D721Med (cell line): ENCODE measurements at regions not wholly inside any gene's neighbourhood (a gene's known extent, or its start where the extent isn't known, plus 50 kb on each side); places are given as distances from the start of the nearest gene placed in this dataset.

Experiments used
- DNase-seq: peaks from one replicate; pipeline ENCODE4 v3.0.0; 2011; ENCODE audit warnings: low spot score; ENCODE audit not compliant: insufficient read length
- FAIRE-seq: peaks from 2 replicates; lab custom pipeline; 2011; peaks lifted over from hg19 to GRCh38; lab: Jason Lieb, UNC
- TF ChIP-seq, protein P1 (sequence below): IDR thresholded peaks from 2 replicates; pipeline ENCODE4 v1.5.1; 2012; ENCODE audit warnings: mild to moderate bottlenecking, control low read depth; ENCODE audit not compliant: insufficient read depth; ENCODE audit errors: missing control alignments

DNA sequence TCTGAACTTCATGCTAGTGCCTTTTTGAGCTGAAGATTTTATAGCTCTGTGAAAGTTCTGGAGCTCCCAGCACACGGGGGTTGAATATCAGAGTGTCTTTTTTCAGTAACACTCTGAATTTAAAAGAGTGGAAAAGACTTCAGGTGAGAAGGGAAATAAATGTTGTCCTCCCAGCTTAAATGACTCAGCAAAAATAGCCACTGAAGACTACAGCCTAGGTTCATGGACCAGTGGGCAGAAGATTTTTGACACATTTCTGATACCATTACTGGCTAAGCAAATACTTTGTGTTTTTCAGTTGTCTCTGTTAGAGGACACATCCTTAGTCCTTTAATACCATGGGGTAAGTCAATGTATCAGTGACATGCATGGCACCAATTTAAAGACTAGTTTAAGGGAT is 338.5 kb upstream of the SPTLC3 start:
- TF ChIP-seq, protein P1, sequence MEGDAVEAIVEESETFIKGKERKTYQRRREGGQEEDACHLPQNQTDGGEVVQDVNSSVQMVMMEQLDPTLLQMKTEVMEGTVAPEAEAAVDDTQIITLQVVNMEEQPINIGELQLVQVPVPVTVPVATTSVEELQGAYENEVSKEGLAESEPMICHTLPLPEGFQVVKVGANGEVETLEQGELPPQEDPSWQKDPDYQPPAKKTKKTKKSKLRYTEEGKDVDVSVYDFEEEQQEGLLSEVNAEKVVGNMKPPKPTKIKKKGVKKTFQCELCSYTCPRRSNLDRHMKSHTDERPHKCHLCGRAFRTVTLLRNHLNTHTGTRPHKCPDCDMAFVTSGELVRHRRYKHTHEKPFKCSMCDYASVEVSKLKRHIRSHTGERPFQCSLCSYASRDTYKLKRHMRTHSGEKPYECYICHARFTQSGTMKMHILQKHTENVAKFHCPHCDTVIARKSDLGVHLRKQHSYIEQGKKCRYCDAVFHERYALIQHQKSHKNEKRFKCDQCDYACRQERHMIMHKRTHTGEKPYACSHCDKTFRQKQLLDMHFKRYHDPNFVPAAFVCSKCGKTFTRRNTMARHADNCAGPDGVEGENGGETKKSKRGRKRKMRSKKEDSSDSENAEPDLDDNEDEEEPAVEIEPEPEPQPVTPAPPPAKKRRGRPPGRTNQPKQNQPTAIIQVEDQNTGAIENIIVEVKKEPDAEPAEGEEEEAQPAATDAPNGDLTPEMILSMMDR, result no peak
- DNase-seq (no peak), FAIRE-seq (no peak)

DNA sequence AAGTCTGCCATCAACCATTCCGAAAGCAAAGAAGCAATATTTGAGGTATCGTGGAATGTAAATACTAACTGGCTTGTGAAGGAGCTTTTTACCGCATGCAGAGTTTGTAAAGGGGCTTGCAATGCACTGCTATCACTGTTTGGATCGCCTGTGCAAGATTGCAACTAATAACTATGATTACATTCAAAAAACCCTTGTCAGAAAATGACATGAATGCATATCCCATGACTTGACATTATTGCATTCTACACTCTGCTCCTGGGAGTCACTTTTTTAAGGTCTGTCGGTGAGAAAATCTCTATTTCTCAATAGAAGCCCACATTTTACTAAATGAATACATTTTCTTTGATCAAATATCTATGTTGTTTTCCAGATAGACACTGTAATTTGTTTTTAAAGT is 335.4 kb upstream of the SPTLC3 start:
- TF ChIP-seq, protein P1, result no peak
- DNase-seq (no peak), FAIRE-seq (no peak)

DNA sequence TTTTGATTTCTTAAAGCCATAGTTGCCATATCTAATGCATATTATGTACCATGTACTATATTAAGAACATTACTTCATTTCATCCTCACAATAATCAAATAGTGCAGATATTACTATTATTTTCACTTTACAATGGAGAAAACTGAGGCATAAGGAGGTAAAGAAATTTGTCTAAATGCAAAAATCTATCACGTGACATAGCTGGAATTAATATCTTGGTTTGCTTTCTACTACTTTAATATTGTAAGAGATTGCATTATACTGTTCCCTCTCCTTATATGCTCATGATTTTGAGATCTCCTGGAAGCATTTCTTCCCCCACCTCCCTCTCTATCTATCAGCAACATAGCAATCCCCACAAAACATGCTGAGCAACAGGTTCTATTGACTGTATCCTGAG is 330.8 kb upstream of the SPTLC3 start:
- no peak for FAIRE-seq
- TF ChIP-seq, protein P1, result no peak

DNA sequence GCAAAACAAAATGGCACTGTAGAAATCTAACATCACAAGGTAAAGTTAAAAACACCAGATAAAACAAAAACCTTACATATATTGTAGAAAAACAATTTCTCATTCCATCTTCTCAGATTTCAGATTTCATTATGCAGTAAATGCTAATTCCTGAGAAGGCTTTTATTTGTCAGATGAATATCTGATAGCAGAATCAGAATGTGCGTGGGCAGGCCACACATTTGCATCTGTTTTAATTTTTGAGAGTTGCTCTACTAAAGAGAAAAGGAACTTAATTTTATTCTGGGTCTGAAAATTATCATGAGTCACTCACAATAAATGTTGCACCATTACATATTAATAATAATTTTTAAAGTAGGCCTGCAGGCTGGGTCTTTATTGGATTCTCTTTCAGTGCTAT is 329.3 kb upstream of the SPTLC3 start:
- TF ChIP-seq, protein P1, result no peak
- FAIRE-seq, result no peak
- no peak for DNase-seq

More for the DNA sequence above, 330.8 kb upstream of the SPTLC3 start:
- DNase-seq, result no peak

DNA sequence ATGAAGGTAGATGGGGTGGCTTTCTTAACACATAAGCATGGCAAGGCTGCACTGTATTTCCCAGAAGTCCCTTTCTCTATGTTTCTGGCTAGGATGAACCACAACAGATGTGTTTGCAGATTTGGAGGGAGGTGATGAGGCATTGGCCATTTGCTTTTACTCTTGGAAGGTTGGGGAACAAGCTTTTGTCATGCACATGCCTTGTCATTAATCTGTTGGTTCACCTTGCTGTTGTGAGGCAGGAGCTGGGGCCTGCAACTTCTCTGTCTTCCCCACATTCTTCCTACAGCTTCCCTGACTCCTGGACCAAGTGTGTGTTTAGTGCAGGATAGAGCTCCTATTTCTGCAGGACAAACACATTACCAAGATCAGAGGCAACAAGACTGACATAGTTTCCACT is 326.2 kb upstream of the SPTLC3 start:
- DNase-seq (no peak), FAIRE-seq (no peak)
- TF ChIP-seq, protein P1, result no peak

DNA sequence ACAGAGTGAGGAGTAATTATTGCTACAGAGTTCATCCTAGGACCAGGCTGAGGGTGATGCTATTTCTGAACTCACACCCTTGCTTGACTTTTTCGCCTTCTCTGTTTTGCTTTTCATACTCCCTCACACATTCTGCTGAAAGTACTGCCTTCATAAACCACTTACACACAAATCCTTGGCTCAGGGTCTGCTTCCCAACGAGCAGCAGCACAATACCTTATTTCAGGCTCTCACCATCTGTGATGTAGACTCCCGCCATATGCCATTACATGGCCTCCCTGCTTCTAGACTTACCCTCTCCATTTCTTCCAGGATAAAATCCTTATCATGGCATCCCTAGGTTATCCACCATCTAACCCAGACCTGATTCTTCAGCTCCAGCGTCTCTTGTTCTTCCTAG is 321.3 kb upstream of the SPTLC3 start:
- DNase-seq, result no peak
- TF ChIP-seq, protein P1, result no peak
- FAIRE-seq, result no peak

DNA sequence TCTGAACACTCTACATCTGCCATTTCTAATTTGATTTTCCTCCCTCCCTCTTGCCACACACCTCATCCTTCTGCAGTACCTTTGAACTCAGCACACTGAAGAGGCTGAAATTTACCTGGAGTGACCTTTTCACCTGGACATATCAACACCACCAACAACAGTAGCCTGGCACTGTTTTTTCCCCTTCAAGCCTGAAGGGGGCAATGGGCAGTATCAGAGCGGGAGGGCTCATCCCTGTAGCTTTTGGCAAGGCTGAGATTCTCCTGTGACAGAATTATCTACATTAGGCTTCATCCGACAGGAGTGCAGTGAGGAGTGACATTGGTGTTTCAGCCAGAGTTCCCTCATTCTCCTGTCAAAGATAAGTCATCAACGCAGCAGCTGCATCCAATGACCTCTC is 312.8 kb upstream of the SPTLC3 start:
- TF ChIP-seq, protein P1, result no peak
- DNase-seq, result no peak
- FAIRE-seq, result no peak
